RCC 7860 (cell line): ENCODE measurements at regions not wholly inside any gene's neighbourhood (a gene's known extent, or its start where the extent isn't known, plus 50 kb on each side); places are given as distances from the start of the nearest gene placed in this dataset.
A peak's percentile ranks its signal among the peaks of the same experiment; 100 is the strongest.
"Not testable (repeated sequence)": the region's sequence is repeated elsewhere in the genome, so short reads cannot be mapped to it uniquely, and the experiment has no call there.

Experiments
- DNase-seq: peaks from one replicate; pipeline ENCODE4 v3.0.0-alpha.2; 2015; ENCODE audit warnings: low spot score
- FAIRE-seq: peaks from 2 replicates; lab custom pipeline; 2012; peaks lifted over from hg19 to GRCh38; lab: Jason Lieb, UNC

- no peak for DNase-seq
- FAIRE-seq = no peak
These were observed 420.8 kb upstream of the DPH6 start for GRCh38 chr15:35966781-35967180.

DNA sequence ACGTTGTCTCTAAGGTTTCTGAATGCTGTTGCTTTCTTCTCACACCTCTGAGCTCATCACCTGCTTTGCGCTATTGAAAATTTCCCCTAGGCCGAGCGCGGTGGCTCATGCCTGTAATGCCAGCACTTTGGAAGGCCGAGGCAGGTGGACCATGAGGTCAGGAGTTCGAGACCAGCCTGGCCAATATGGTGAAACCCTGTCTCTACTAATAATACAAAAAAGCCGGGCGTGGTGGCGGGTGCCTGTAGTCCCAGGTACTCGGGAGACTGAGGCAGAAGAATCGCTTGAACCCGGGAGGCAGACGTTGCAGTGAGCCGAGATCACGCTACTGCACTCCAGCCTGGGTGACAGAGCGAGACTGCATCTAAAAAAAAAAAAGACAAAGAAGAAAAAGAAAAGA, 422.0 kb upstream of the DPH6 start:
- FAIRE-seq, DNase-seq: not testable (repeated sequence)

DNA sequence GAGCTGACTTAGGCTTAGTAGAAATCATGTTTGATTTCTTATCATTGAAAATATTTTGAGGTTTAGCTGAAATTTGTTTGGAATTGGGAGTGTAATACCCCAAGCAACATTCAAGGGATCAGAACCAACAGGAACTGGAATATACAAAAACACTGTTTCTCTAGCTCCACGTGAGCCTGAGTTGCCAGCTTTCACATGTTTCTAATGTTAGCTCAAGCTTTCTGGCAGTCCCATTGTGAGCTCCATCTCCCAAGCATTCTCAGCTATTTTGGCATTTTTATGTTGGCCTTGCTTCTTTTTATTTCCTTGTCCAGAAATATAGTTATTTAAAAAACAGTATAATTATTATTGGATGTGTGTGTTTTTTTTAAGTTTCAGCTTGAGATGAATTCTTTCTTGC, 427.1 kb upstream of the DPH6 start:
- FAIRE-seq (no peak), DNase-seq (no peak)

GRCh38 chr15:35974052-35974451, 428.1 kb upstream of the DPH6 start:
- DNase-seq (no peak), FAIRE-seq (no peak)

- FAIRE-seq (no peak), DNase-seq (no peak)
These were observed 430.0 kb upstream of the DPH6 start for GRCh38 chr15:35975941-35976340.

- no peak for FAIRE-seq
- DNase-seq = no peak
These were observed 433.6 kb upstream of the DPH6 start for GRCh38 chr15:35979608-35980007.

GRCh38 chr15:35980719-35981118, 434.8 kb upstream of the DPH6 start:
- peak; percentile 83 for FAIRE-seq
- DNase-seq = no peak

- no peak for FAIRE-seq
- no peak for DNase-seq
These were observed 440.3 kb upstream of the DPH6 start for GRCh38 chr15:35986191-35986721.

DNA sequence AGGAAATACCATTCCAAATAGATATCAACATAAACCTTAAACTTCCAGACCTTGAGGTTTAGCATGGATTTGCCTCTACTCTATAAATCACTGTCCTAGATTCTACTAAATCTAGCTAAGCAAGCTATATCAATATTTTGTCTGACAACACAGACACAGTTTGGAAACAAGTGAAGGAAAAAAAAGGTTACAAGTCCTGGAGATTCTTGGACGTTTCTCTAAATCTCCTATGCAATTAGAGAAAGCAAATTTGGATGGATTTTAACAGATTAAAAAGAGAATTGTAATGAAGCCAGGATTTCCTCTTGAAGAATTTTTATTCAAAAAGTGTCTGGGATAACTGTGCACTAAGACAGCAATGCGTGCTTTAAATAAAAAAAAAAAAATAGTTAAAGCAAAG, 441.1 kb upstream of the DPH6 start:
- FAIRE-seq (no peak), DNase-seq (no peak)

DNA sequence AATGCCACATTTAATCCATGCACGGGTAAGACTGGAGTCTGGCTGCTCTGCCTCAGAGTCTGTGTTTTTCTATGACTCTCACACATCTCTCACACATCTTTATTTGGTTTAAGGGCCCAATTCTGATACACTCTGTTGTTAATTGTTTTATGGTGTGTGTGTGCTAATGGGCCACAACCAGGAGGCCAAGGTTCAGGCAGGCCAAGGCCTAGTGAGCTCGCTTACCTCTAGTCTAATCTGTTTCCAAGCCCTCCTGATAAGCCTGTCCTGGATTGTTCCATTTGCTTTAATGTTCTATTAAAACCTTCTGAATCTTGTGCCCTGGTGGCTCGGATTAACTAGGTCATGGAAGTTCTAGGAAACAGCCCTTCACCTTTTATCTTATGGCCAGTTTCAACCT, 445.4 kb upstream of the DPH6 start:
- no peak for DNase-seq
- no peak for FAIRE-seq

DNA sequence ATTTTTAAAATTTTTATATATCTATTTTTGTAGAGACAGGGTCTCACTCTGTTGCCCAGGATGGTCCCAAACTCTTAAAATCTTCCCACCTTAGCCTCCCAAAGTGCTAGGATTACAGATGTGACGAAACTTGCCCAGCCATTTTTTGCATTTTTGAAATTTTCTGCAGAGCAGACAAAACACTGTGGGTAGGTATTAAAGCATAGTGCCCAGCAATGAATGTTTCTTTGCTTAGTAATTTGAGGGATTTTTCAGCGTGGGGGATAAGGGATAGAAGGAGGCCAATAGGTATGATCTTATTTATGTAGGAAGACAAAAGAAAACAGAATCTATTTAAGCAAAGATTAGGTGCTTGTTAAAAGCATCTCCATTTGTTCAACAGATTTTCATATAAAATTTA, 446.8 kb upstream of the DPH6 start:
- DNase-seq (no peak), FAIRE-seq (no peak)

DNA sequence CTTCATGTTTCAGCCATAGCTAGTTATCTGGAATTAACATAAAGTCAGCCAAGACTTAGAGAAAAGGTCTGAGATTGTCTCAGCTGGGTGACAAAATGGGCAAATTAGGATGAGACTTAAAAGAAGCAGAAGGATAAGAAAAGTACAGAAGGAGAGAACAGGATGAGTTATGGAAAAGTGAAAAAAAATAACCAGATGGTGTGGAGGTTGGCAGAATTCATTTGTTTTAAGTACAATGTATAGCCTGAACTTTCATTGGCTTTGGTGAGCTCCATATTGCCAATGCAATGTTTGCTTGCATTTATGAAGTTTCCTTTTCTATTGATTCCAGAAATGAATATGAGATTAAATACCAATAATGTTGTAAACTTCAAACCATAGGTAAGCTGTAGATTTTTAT, 447.2 kb upstream of the DPH6 start:
- DNase-seq (no peak), FAIRE-seq (no peak)

DNA sequence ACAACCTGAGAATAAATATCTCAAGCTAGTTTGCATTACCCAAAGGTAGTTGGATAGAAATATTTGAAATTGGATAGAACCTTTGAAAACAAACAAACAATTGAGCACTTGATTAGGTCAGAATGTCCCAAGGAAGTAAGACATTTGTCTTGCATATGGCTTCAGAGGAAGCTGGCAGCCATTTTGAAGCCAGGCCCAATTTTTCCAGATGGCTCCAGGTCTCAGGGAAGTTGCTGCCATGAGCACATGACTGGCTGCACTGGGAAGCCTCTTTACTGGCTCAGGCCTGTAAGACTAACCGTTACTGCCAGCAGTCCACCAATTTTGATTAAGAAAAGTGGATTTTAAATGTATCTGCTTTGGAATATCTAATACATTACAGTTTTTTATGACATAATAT, 448.9 kb upstream of the DPH6 start:
- FAIRE-seq (no peak), DNase-seq (no peak)

GRCh38 chr15:35998663-35999602, 453.0 kb upstream of the DPH6 start:
- FAIRE-seq = no peak
- DNase-seq = no peak

DNA sequence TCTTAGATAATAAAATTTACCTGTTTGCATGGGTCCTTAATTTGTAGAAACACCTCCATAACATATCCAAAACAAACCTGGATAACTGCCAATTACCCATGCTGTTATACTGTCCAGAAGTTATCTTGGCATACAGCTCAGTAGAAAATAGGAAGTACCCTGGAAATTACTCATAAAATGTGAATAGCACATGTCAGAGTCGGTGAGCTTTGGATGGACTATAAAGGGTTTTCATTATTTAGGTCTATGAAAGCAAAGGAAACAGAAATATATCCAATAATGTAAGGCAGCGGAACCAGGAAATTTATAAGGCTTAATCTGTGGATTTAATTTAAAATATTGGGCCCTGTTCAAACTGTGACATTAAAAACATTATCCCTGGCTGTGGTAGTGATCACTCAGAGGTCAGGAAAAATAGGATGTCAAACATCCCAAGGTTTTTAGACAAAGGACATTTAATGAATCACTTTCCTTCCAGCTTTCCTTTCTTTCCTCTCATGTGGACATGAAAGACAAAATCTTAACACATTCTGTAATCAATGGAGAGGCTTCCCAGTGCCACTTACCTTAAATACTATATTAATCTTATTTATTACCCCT, 459.0 kb upstream of the DPH6 start:
- no peak for FAIRE-seq
- no peak for DNase-seq

DNA sequence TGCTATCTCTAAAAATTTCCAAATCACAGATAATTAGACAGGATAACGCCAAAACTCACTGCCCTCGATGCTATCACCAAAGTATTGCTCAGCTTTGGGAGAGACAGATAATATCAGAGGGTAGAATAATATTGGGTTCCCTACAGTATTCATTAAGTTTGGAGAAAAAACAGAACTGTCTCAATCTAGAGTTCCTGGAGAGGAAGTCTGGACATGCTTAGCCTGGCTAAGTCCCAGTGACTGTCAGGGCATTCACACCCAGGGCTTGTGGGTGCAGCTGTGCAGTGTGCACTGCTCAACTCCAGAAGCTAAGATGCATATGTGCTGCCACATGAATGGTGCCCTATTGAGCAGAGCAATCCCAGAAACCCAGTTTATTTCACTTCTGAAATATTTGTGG, 459.6 kb upstream of the DPH6 start:
- no peak for FAIRE-seq
- no peak for DNase-seq

- FAIRE-seq = no peak
These were observed 461.7 kb upstream of the DPH6 start for GRCh38 chr15:36007699-36008098.

GRCh38 chr15:36008719-36009118, 462.8 kb upstream of the DPH6 start:
- FAIRE-seq = no peak
- no peak for DNase-seq

More at GRCh38 chr15:36007699-36008098, 461.7 kb upstream of the DPH6 start:
- no peak for DNase-seq

DNA sequence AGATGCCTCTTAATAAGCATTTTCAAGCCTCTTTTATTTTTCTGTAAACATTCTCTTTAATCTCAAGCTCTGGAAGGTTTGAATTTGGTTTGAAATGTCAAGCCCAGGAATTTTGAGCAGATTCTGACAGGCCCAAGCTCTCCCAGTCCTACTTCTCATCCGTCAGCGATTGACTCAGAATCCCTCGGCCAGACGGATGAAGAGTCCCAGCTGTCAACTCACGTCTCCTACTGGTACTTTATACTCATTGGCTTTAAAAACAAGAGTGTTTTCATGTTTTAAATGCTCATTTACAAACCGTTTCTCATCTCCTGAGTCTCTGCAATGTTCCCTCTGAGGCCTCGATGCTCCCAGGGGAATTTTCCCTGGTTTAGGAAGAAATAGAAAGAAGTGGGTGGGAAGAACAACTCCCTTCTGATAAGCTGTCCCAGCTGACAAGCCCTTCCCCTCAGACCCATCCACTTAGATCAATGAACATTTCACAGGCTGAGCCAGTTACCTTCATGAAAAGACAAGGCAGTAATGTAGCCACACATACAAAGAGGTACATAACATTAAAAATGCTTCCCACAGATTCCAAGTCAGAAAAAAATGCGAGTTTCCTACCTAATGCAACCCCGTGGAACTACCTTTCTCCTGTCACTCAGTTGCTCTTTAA, 478.2 kb upstream of the DPH6 start:
- DNase-seq (no peak), FAIRE-seq (no peak)

- no peak for FAIRE-seq
These were observed 480.8 kb upstream of the DPH6 start for GRCh38 chr15:36026627-36027283.

GRCh38 chr15:36029606-36030210, 483.7 kb upstream of the DPH6 start:
- no peak for DNase-seq
- FAIRE-seq = no peak

More at GRCh38 chr15:36026627-36027283, 480.8 kb upstream of the DPH6 start:
- no peak for DNase-seq
